ENCODE measurements at regions not wholly inside any gene's neighbourhood (a gene's known extent, or its start where the extent isn't known, plus 50 kb on each side); places are given as distances from the start of the nearest gene placed in this dataset.

- Histone ChIP-seq H3K4me1 (peaks cover 4% of the 10 kb centered on the region), H3K27ac (replicated peaks) (peak overlapping the region; percentile 25), H3K27me3 (ENCODE audit: low read depth) (no peaks in the 10 kb centered on the region), H3K36me3 (no peaks in the 10 kb centered on the region), H3K9me3 (replicated peaks) (no peaks in the 10 kb centered on the region), H3K4me3 (no peak overlapping the region)
- TF ChIP-seq, protein P1, sequence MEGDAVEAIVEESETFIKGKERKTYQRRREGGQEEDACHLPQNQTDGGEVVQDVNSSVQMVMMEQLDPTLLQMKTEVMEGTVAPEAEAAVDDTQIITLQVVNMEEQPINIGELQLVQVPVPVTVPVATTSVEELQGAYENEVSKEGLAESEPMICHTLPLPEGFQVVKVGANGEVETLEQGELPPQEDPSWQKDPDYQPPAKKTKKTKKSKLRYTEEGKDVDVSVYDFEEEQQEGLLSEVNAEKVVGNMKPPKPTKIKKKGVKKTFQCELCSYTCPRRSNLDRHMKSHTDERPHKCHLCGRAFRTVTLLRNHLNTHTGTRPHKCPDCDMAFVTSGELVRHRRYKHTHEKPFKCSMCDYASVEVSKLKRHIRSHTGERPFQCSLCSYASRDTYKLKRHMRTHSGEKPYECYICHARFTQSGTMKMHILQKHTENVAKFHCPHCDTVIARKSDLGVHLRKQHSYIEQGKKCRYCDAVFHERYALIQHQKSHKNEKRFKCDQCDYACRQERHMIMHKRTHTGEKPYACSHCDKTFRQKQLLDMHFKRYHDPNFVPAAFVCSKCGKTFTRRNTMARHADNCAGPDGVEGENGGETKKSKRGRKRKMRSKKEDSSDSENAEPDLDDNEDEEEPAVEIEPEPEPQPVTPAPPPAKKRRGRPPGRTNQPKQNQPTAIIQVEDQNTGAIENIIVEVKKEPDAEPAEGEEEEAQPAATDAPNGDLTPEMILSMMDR (IDR thresholded peaks at IDR 0.05; ENCODE audit: borderline replicate concordance): no peak
- DNase-seq: no peak
- intact Hi-C loops (cut with micrococcal nuclease): no loop called here
Observed at GRCh38 chr4:123806056-123806455, 409.5 kb downstream of the SPRY1 start.

- no peak overlapping the region for H3K27ac ChIP-seq (replicated peaks)
- H3K4me1 ChIP-seq: peaks cover 4% of the 10 kb centered on the region
- no peak overlapping the region for H3K4me3 ChIP-seq
- H3K9me3 ChIP-seq (replicated peaks): no peaks in the 10 kb centered on the region
- no peaks in the 10 kb centered on the region for H3K36me3 ChIP-seq
- TF ChIP-seq, protein P1 (IDR thresholded peaks at IDR 0.05; ENCODE audit: borderline replicate concordance): no peak
- intact Hi-C loops (cut with micrococcal nuclease): no loop called here
- no peak for DNase-seq
- no peaks in the 10 kb centered on the region for H3K27me3 ChIP-seq (ENCODE audit: low read depth)
Observed at GRCh38 chr4:123807187-123807586, 410.6 kb downstream of the SPRY1 start.

- Histone ChIP-seq H3K27me3 (ENCODE audit: low read depth) (no peaks in the 10 kb centered on the region), H3K36me3 (no peaks in the 10 kb centered on the region), H3K4me1 (peaks cover 4% of the 10 kb centered on the region), H3K27ac (replicated peaks) (no peak overlapping the region), H3K9me3 (replicated peaks) (no peaks in the 10 kb centered on the region), H3K4me3 (no peak overlapping the region)
- DNase-seq: no peak
- intact Hi-C loops (cut with micrococcal nuclease): no loop called here
- TF ChIP-seq, protein P1 (IDR thresholded peaks at IDR 0.05; ENCODE audit: borderline replicate concordance): no peak
Observed at GRCh38 chr4:123807866-123808265, 411.3 kb downstream of the SPRY1 start.

DNA sequence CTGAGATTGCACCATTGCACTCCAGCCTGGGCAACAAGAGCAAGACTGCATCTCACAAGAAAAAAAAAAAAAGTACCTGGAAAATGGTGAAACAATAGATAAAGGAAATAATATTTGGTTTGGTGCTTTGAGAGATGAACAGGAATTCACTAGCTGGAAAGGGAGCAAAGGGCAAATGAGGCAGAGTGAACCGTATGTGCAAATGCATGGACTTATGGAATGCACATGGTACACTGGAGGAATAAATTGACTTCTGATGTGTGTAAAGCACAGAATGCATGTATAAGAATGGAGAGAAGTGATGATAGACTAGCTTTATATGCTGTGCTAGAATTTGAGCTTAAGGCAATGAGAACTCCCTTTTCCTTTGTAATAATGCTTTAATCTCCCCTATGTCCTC, 413.3 kb downstream of the SPRY1 start:
- Histone ChIP-seq H3K27me3 (ENCODE audit: low read depth) (no peaks in the 10 kb centered on the region), H3K36me3 (no peaks in the 10 kb centered on the region), H3K27ac (replicated peaks) (no peak overlapping the region), H3K4me1 (no peaks in the 10 kb centered on the region), H3K4me3 (no peak overlapping the region), H3K9me3 (replicated peaks) (no peaks in the 10 kb centered on the region)
- TF ChIP-seq, protein P1 (IDR thresholded peaks at IDR 0.05; ENCODE audit: borderline replicate concordance): no peak
- intact Hi-C loops (cut with micrococcal nuclease): no loop called here
- DNase-seq: no peak

GRCh38 chr4:123812066-123812390, 415.4 kb downstream of the SPRY1 start:
- no peak overlapping the region for H3K4me3 ChIP-seq

More at GRCh38 chr4:123812066-123812390, 415.4 kb downstream of the SPRY1 start:
- Histone ChIP-seq H3K27me3 (ENCODE audit: low read depth) (no peaks in the 10 kb centered on the region), H3K27ac (replicated peaks) (no peak overlapping the region), H3K36me3 (no peaks in the 10 kb centered on the region), H3K4me1 (no peaks in the 10 kb centered on the region), H3K9me3 (replicated peaks) (no peaks in the 10 kb centered on the region)
- no peak for DNase-seq
- intact Hi-C loops (cut with micrococcal nuclease): no loop called here
- TF ChIP-seq, protein P1 (IDR thresholded peaks at IDR 0.05; ENCODE audit: borderline replicate concordance): no peak

All from left ventricle myocardium inferior (tissue), 1 donor.